GF-D8 (cell line): ENCODE measurements at regions not wholly inside any gene's neighbourhood (a gene's known extent, or its start where the extent isn't known, plus 50 kb on each side); places are given as distances from the start of the nearest gene placed in this dataset.
"Not testable (repeated sequence)": the region's sequence is repeated elsewhere in the genome, so short reads cannot be mapped to it uniquely, and the experiment has no call there.

Experiments
- DNase-seq: peaks from one replicate; lab custom pipeline; 2025; lab: John Stamatoyannopoulos, UW

GRCh38 chr6:170193326-170193821 is 97.5 kb downstream of the DLL1 start:
- no peak for DNase-seq

- DNase-seq: no peak
Measured at GRCh38 chr6:170192905-170193304, 98.0 kb downstream of the DLL1 start.

GRCh38 chr6:170192101-170192500 is 98.8 kb downstream of the DLL1 start:
- not testable (repeated sequence) for DNase-seq

- no peak for DNase-seq
Measured at GRCh38 chr6:170190046-170190445, 100.8 kb downstream of the DLL1 start.

- DNase-seq: no peak
Measured at GRCh38 chr6:170189236-170189635, 101.6 kb downstream of the DLL1 start.

GRCh38 chr6:170188571-170189001 is 102.3 kb downstream of the DLL1 start:
- DNase-seq: no peak

GRCh38 chr6:170187669-170188566 is 103.0 kb downstream of the DLL1 start:
- no peak for DNase-seq

- DNase-seq: no peak
Measured at GRCh38 chr6:170186941-170187668, 103.8 kb downstream of the DLL1 start.

- DNase-seq: no peak
Measured at GRCh38 chr6:170186006-170186935, 104.6 kb downstream of the DLL1 start.

GRCh38 chr6:170185175-170185978 is 105.5 kb downstream of the DLL1 start:
- DNase-seq: no peak

- DNase-seq: no peak
Measured at GRCh38 chr6:170184316-170184715, 106.6 kb downstream of the DLL1 start.

GRCh38 chr6:170183521-170183920 is 107.4 kb downstream of the DLL1 start:
- DNase-seq: no peak

- DNase-seq: no peak
Measured at GRCh38 chr6:170182781-170183120, 108.1 kb downstream of the DLL1 start.

- no peak for DNase-seq
Measured at GRCh38 chr6:170182093-170182780, 108.6 kb downstream of the DLL1 start.

GRCh38 chr6:170181338-170181690 is 109.6 kb downstream of the DLL1 start:
- DNase-seq: no peak

- DNase-seq: no peak
Measured at GRCh38 chr6:170180671-170181337, 110.1 kb downstream of the DLL1 start.

GRCh38 chr6:170179616-170180324 is 111.1 kb downstream of the DLL1 start:
- no peak for DNase-seq

GRCh38 chr6:170178561-170179477 is 112.1 kb downstream of the DLL1 start:
- DNase-seq: no peak
